ENCODE measurements at regions not wholly inside any gene's neighbourhood (a gene's known extent, or its start where the extent isn't known, plus 50 kb on each side); places are given as distances from the start of the nearest gene placed in this dataset.

- TF ChIP-seq CTCF (IDR thresholded peaks at IDR 0.05) (no peak), POLR2AphosphoS5 (IDR thresholded peaks at IDR 0.05) (no peak), EP300 (IDR thresholded peaks at IDR 0.05; ENCODE audit: low read depth) (no peak), POLR2A (IDR thresholded peaks at IDR 0.05) (no peak)
These were observed 72.9 kb upstream of the TNIP3 start for GRCh38 chr4:121237069-121237399.
